H1 (cell line): ENCODE measurements at regions not wholly inside any gene's neighbourhood (a gene's known extent, or its start where the extent isn't known, plus 50 kb on each side); places are given as distances from the start of the nearest gene placed in this dataset.

Source experiments
- CTCF ChIA-PET: fragments of 300-600 bp; sonication (Branson Sonifier 250); formaldehyde crosslinking; loops from one replicate; lab custom pipeline; 2021; ENCODE audit not compliant: partially characterized antibody; lab: Charles Lee
- POLR2A ChIA-PET: fragments of 300-600 bp; sonication (Branson Sonifier 250); formaldehyde crosslinking; loops from one replicate; lab custom pipeline; 2021; ENCODE audit warnings: inconsistent platforms; ENCODE audit not compliant: partially characterized antibody; lab: Charles Lee
- DNase-seq, 2 experiments: peaks; one replicate each; pipeline versions ENCODE4 v3.0.0 to v3.0.0-alpha.2; 2010 to 2022; ENCODE audit warnings: low spot score in 2 of 2, low read depth in 1 of 2, mixed read lengths in 1 of 2
- FAIRE-seq: peaks from 2 replicates; lab custom pipeline; 2011; peaks lifted over from hg19 to GRCh38; lab: Jason Lieb, UNC
- H2AFZ ChIP-seq: 2 replicates; pipeline ENCODE4 v1.8.1; 2012; ENCODE audit warnings: low read length, inconsistent platforms
- H2AK5ac ChIP-seq: 2 replicates; pipeline ENCODE4 v1.6.1; 2013; ENCODE audit warnings: low read depth, low read length
- H2BK120ac ChIP-seq: replicated peaks from 2 replicates; pipeline ENCODE3; 2013; ENCODE audit warnings: low read depth, low read length, inconsistent platforms
- H2BK12ac ChIP-seq: 2 replicates; pipeline ENCODE4 v1.6.1; 2013; ENCODE audit warnings: low read depth, low read length
- H2BK15ac ChIP-seq: 2 replicates; pipeline ENCODE4 v1.6.1; 2013; ENCODE audit warnings: low read length
- H2BK20ac ChIP-seq: 2 replicates; pipeline ENCODE4 v1.6.1; 2013; ENCODE audit warnings: low read length
- H2BK5ac ChIP-seq: 2 replicates; pipeline ENCODE4 v1.6.1; 2013; ENCODE audit warnings: low read depth, low read length
- H3K14ac ChIP-seq: 2 replicates; pipeline ENCODE4 v1.6.1; 2013; ENCODE audit warnings: inconsistent platforms; ENCODE audit not compliant: insufficient read length
- H3K18ac ChIP-seq: 2 replicates; pipeline ENCODE4 v1.6.1; 2013; ENCODE audit warnings: low read length; ENCODE audit errors: extremely low read depth
- H3K23ac ChIP-seq: 2 replicates; pipeline ENCODE4 v1.6.1; 2013; ENCODE audit warnings: inconsistent platforms; ENCODE audit not compliant: insufficient read length
- H3K23me2 ChIP-seq: 2 replicates; pipeline ENCODE4 v1.6.1; 2013; ENCODE audit warnings: low read depth, low read length
- H3K27ac ChIP-seq: 2 replicates; pipeline ENCODE4 v1.6.1; 2011; ENCODE audit warnings: low read depth, low read length, inconsistent platforms
- H3K27me3 ChIP-seq, 4 experiments: replicated peaks in 1 of 4; 1 replicate in 1 of 4; 2 replicates in 3 of 4; pipeline versions ENCODE4 v1.6.1 to v1.8.1; 2011 to 2013; ENCODE audit warnings: low read length in 3 of 4, mild to moderate bottlenecking in 3 of 4, inconsistent platforms in 2 of 4, mixed read lengths in 2 of 4, moderate library complexity in 1 of 4; ENCODE audit not compliant: control insufficient read depth in 3 of 4, insufficient read depth in 3 of 4; ENCODE audit errors: extremely low read depth in 1 of 4
- H3K36me3 ChIP-seq, 4 experiments: 2 replicates each; pipeline versions ENCODE4 v1.6.1 to v1.8.1; 2011 to 2013; ENCODE audit warnings: mild to moderate bottlenecking in 4 of 4, low read length in 3 of 4, moderate library complexity in 2 of 4, control low read depth in 1 of 4, inconsistent platforms in 1 of 4; ENCODE audit not compliant: insufficient read depth in 4 of 4, control insufficient read depth in 2 of 4
- H3K4ac ChIP-seq: replicated peaks from 2 replicates; pipeline ENCODE3; 2013; ENCODE audit warnings: low read length, low read depth, mixed read lengths, inconsistent platforms; ENCODE audit not compliant: insufficient read length
- H3K4me1 ChIP-seq, 4 experiments: replicated peaks in 1 of 4; 1 replicate in 1 of 4; 2 replicates in 3 of 4; pipeline versions ENCODE4 v1.6.1 to v1.8.1; 2011 to 2013; ENCODE audit warnings: low read length in 3 of 4, inconsistent platforms in 2 of 4, mixed read lengths in 1 of 4; ENCODE audit not compliant: insufficient read depth in 4 of 4, control insufficient read depth in 3 of 4
- H3K4me2 ChIP-seq, 2 experiments: 2 replicates each; pipeline versions ENCODE4 v1.6.1 to v1.8.1; 2011 to 2013; ENCODE audit warnings: low read depth in 2 of 2, low read length in 2 of 2, control low read depth in 1 of 2, inconsistent platforms in 1 of 2, mild to moderate bottlenecking in 1 of 2; ENCODE audit not compliant: insufficient read depth in 1 of 2
- H3K4me3 ChIP-seq, 4 experiments: fragments of 200-600, 300-600 bp in 1 of 4; sonication (generic), shearing (Covaris generic), sonication (Bioruptor Twin) in 1 of 4; 2 replicates each; pipeline versions ENCODE4 v1.5.1 to v1.8.1; 2011 to 2016; ENCODE audit warnings: low read length in 4 of 4, low read depth in 3 of 4, control low read depth in 2 of 4, inconsistent platforms in 2 of 4, mild to moderate bottlenecking in 2 of 4, mixed read lengths in 1 of 4, moderate library complexity in 1 of 4; ENCODE audit not compliant: insufficient read depth in 2 of 4; ENCODE audit errors: extremely low read depth in 1 of 4
- H3K56ac ChIP-seq: replicated peaks from 2 replicates; pipeline ENCODE3; 2013; ENCODE audit warnings: low read depth, mild to moderate bottlenecking, mixed read lengths, low read length, inconsistent platforms; ENCODE audit not compliant: insufficient read length
- H3K79me1 ChIP-seq: 2 replicates; pipeline ENCODE4 v1.6.1; 2013; ENCODE audit warnings: low read depth, low read length, control low read depth
- H3K79me2 ChIP-seq, 2 experiments: 2 replicates each; pipeline versions ENCODE4 v1.6.1 to v1.8.1; 2012 to 2013; ENCODE audit warnings: low read length in 2 of 2, mild to moderate bottlenecking in 2 of 2, inconsistent platforms in 1 of 2; ENCODE audit not compliant: insufficient read depth in 2 of 2, control insufficient read depth in 1 of 2
- H3K9ac ChIP-seq, 4 experiments: replicated peaks in 1 of 4; 1 replicate in 1 of 4; 2 replicates in 3 of 4; pipeline versions ENCODE4 v1.6.1 to v1.8.1; 2011 to 2013; ENCODE audit warnings: low read depth in 3 of 4, low read length in 3 of 4, control low read depth in 2 of 4, mild to moderate bottlenecking in 2 of 4, moderate library complexity in 2 of 4, inconsistent platforms in 1 of 4; ENCODE audit errors: extremely low read depth in 1 of 4
- H3K9me3 ChIP-seq, 2 experiments: 2 replicates each; pipeline versions ENCODE4 v1.6.1 to v1.8.1; 2012 to 2013; ENCODE audit warnings: mild to moderate bottlenecking in 2 of 2, moderate library complexity in 2 of 2, control low read depth in 1 of 2, inconsistent platforms in 1 of 2, low read depth in 1 of 2, low read length in 1 of 2, mixed read lengths in 1 of 2; ENCODE audit not compliant: insufficient read depth in 2 of 2
- H4K20me1 ChIP-seq, 2 experiments: replicated peaks in 1 of 2; 2 replicates each; pipeline versions ENCODE3 to v1.8.1; 2011 to 2013; ENCODE audit warnings: inconsistent platforms in 2 of 2, low read length in 2 of 2, mild to moderate bottlenecking in 1 of 2; ENCODE audit not compliant: insufficient read depth in 2 of 2, control insufficient read depth in 1 of 2
- H4K5ac ChIP-seq: 2 replicates; pipeline ENCODE4 v1.6.1; 2013; ENCODE audit warnings: low read length, low read depth, mixed read lengths, inconsistent platforms; ENCODE audit not compliant: insufficient read length
- H4K8ac ChIP-seq: 2 replicates; pipeline ENCODE4 v1.8.0; 2013; ENCODE audit warnings: mild to moderate bottlenecking, moderate library complexity, low read length, inconsistent platforms; ENCODE audit not compliant: insufficient read depth; ENCODE audit errors: extremely low read depth
- H4K91ac ChIP-seq: replicated peaks from 2 replicates; pipeline ENCODE3; 2013; ENCODE audit warnings: low read length, mixed read lengths, inconsistent platforms; ENCODE audit not compliant: insufficient read length
- ATF2 ChIP-seq: IDR thresholded peaks from 2 replicates; pipeline ENCODE4 v1.6.1; 2012; ENCODE audit warnings: low read length, inconsistent platforms
- CBX8 ChIP-seq: fragments of 300-800, 300-1000 bp; sonication (generic); IDR thresholded peaks from 2 replicates; pipeline ENCODE4 v1.7.1; 2016; ENCODE audit warnings: low read depth, low read length, borderline replicate concordance
- EP300 ChIP-seq, 2 experiments: IDR thresholded peaks; 1 replicate in 1 of 2; 2 replicates in 1 of 2; pipeline ENCODE4 v1.6.1; 2011 to 2012; ENCODE audit warnings: low read depth in 2 of 2, low read length in 2 of 2, mild to moderate bottlenecking in 2 of 2, borderline replicate concordance in 1 of 2, inconsistent platforms in 1 of 2, moderate library complexity in 1 of 2
- FOSL1 ChIP-seq: IDR thresholded peaks from 2 replicates; pipeline ENCODE4 v1.6.1; 2011; ENCODE audit warnings: mild to moderate bottlenecking, low read depth, low read length, moderate library complexity; ENCODE audit not compliant: insufficient read depth
- JUND ChIP-seq: IDR thresholded peaks from 2 replicates; pipeline ENCODE4 v1.6.1; 2011; ENCODE audit warnings: mild to moderate bottlenecking, improper control_type of control experiment, low read length
- KDM4A ChIP-seq: IDR thresholded peaks from one replicate; pipeline ENCODE4 v1.7.1; 2012; ENCODE audit warnings: low read depth, mild to moderate bottlenecking, moderate library complexity, low read length, inconsistent platforms; ENCODE audit not compliant: severe bottlenecking
- NANOG ChIP-seq: IDR thresholded peaks from 2 replicates; pipeline ENCODE4 v1.6.1; 2011; ENCODE audit warnings: low read length, low read depth, mild to moderate bottlenecking, inconsistent platforms; ENCODE audit not compliant: insufficient read depth, poor library complexity, severe bottlenecking
- RNF2 ChIP-seq: fragments of 200-900, 300-1000 bp; sonication (generic); IDR thresholded peaks from 2 replicates; pipeline ENCODE4 v1.7.1; 2016; ENCODE audit warnings: borderline replicate concordance, low read depth, mild to moderate bottlenecking, antibody characterized with exemption, low read length; ENCODE audit not compliant: poor library complexity, severe bottlenecking; ENCODE audit errors: missing control alignments
- RXRA ChIP-seq: IDR thresholded peaks from 2 replicates; pipeline ENCODE4 v1.6.1; 2011; ENCODE audit warnings: low read depth, mild to moderate bottlenecking, low read length, moderate library complexity; ENCODE audit not compliant: insufficient read depth
- SIX5 ChIP-seq: IDR thresholded peaks from 2 replicates; pipeline ENCODE4 v1.6.1; 2011; ENCODE audit warnings: mild to moderate bottlenecking, low read depth, low read length
- SP4 ChIP-seq: IDR thresholded peaks from 2 replicates; pipeline ENCODE4 v1.6.1; 2012; ENCODE audit warnings: low read length, inconsistent platforms
- TCF12 ChIP-seq: IDR thresholded peaks from 2 replicates; pipeline ENCODE4 v1.6.1; 2011; ENCODE audit warnings: low read depth, mild to moderate bottlenecking, low read length
- WGBS, 2 experiments: shearing (Covaris generic) in 1 of 2; methylation state at CpG; one replicate each; pipeline versions ENCODE4 v1.1.6 to v1.1.7; 2013 to 2015; ENCODE audit warnings: low lambda C conversion rate in 2 of 2, mixed read lengths in 2 of 2, inconsistent platforms in 1 of 2, low coverage in 1 of 2, missing lambda C conversion rate in 1 of 2; ENCODE audit not compliant: insufficient replicate concordance in 2 of 2, insufficient coverage in 1 of 2, insufficient read length in 1 of 2; ENCODE audit errors: extremely low coverage in 1 of 2, missing lambda C conversion rate in 1 of 2; 5-methylcytosine and 5-hydroxymethylcytosine counted together

GRCh38 chr1:9437961-9438430 is 101.3 kb upstream of the SLC25A33 start:
- peaks cover 0 to 8% (median 2%) of the 10 kb centered on the region in 4 experiments; a peak in 3 of 7 replicates for H3K4me1 ChIP-seq
- no peaks in the 10 kb centered on the region for H3K79me1 ChIP-seq
- no peak overlapping the region for H3K27ac ChIP-seq
- H3K23me2 ChIP-seq = no peaks in the 10 kb centered on the region
- WGBS, 2 experiments = 86% methylated on average over 14 of the region's 14 CpGs; no CpG with 5 or more reads in 1 of the 2 experiments
- H3K23ac ChIP-seq = no peak overlapping the region
- no peak for FAIRE-seq
- POLR2A ChIA-PET = interaction anchor here (1.7 kb wide), 1 partner anchor 9 kb away, joined by 4 read pairs; no protein-coding TSS in a partner anchor
- H4K91ac ChIP-seq = no peak overlapping the region
- H4K5ac ChIP-seq = no peak overlapping the region
- DNase-seq = no peak
- no peak overlapping the region for H4K8ac ChIP-seq
- H3K9ac ChIP-seq = no peak overlapping the region
- no peak overlapping the region for H2BK15ac ChIP-seq
- H3K4ac ChIP-seq = no peak overlapping the region
- H3K79me2 ChIP-seq = no peaks in the 10 kb centered on the region
- H2AK5ac ChIP-seq = no peak overlapping the region
- H3K27me3 ChIP-seq = no peaks in the 10 kb centered on the region
- H3K4me2 ChIP-seq = no peak overlapping the region
- H2BK5ac ChIP-seq = no peak overlapping the region
- no peak overlapping the region for H2BK20ac ChIP-seq
- peak overlapping the region; percentile 73 for H2AFZ ChIP-seq
- CTCF ChIA-PET = interaction anchor here (0.5 to 1.6 kb wide), 7 partner anchors 9 to 411 kb away, joined by 3 to 4 read pairs (median 3); no protein-coding TSS in a partner anchor
- H4K20me1 ChIP-seq = no peaks in the 10 kb centered on the region
- H3K36me3 ChIP-seq = no peaks in the 10 kb centered on the region
- H3K4me3 ChIP-seq = no peak overlapping the region
- no peak overlapping the region for H2BK12ac ChIP-seq
- no peak overlapping the region for H3K18ac ChIP-seq
- H3K9me3 ChIP-seq = no peaks in the 10 kb centered on the region
- H2BK120ac ChIP-seq = no peak overlapping the region
- no peak overlapping the region for H3K14ac ChIP-seq
- no peak overlapping the region for H3K56ac ChIP-seq
- TF ChIP-seq SIX5 (no peak), FOSL1 (no peak), SP4 (no peak), RNF2 (no peak), ATF2 (no peak), CBX8 (no peak), TCF12 (no peak), EP300 (IDR thresholded peaks at IDR 0.05; ENCODE audit: borderline replicate concordance in 1 of 2, low read depth in 2 of 2, low read length in 2 of 2) (no peak), KDM4A (no peak), RXRA (no peak), JUND (no peak), NANOG (no peak)
